Hepatocyte (in vitro differentiated cells): ENCODE measurements at regions not wholly inside any gene's neighbourhood (a gene's known extent, or its start where the extent isn't known, plus 50 kb on each side); places are given as distances from the start of the nearest gene placed in this dataset.

Source experiments
- CTCF ChIP-seq: fragments of 200-600 bp; sonication (generic); IDR thresholded peaks from 2 replicates; pipeline ENCODE4 v1.5.1; 2016; ENCODE audit warnings: antibody characterized with exemption, mild to moderate bottlenecking; ENCODE audit not compliant: poor library complexity
- EZH2 ChIP-seq: fragments of 200-600 bp; sonication (generic); IDR thresholded peaks from 2 replicates; pipeline ENCODE4 v1.6.1; 2016; ENCODE audit warnings: antibody characterized with exemption, mild to moderate bottlenecking, borderline replicate concordance
- EZH2phosphoT487 ChIP-seq: fragments of 200-600 bp; sonication (generic); IDR thresholded peaks from one replicate; pipeline ENCODE4 v1.6.1; 2018; ENCODE audit warnings: antibody characterized with exemption, mild to moderate bottlenecking, low read depth, moderate library complexity; ENCODE audit not compliant: unreplicated experiment, severe bottlenecking

- no peak for TF ChIP-seq CTCF
- no peak for TF ChIP-seq EZH2phosphoT487
- no peak for TF ChIP-seq EZH2
Measured at GRCh38 chr9:14512942-14513341, 180.3 kb downstream of the ZDHHC21 start.
